ENCODE measurements at regions not wholly inside any gene's neighbourhood (a gene's known extent, or its start where the extent isn't known, plus 50 kb on each side); places are given as distances from the start of the nearest gene placed in this dataset.

DNA sequence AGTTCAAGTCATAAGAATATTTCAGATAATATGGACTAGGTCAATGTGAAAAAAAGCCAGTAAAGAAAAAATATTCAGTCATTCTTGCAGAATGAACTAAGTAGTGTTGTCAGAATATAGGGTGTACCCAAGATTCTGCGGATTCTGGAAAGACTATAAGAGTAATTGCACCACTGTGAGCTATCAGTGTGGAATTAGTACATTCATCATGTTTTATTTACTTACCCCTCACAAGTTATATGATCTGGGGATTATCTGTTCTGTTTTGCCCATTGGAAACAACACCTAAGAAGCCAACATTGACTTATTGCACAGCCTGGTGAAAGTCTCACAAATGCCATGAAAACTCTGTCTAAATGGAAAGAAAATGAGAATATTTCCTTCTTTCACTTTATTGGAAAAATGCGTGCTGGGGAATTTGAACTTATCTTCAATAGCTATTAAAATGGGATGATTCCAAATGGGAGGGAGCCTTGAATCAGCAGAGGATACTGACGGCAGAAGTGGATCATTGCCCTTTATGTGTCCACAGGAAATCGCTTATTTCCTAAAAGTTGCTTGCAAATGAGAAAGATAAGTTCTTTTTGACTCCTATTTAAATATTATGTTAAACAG lies 563.3 kb upstream of the POM121L12 start:
- WGBS, 3 donors = 60 to 68% (median 68%) methylated on average over 4 of the region's 4 CpGs
- DNase-seq = no peak
- intact Hi-C loops (cut with DNase I) = no loop called here
- Histone ChIP-seq H3K27me3 (no peaks in the 10 kb centered on the region), H3K27ac (no peak overlapping the region), H3K36me3 (no peaks in the 10 kb centered on the region), H3K4me3 (no peak overlapping the region), H3K4me1 (ENCODE audit: insufficient read depth) (no peaks in the 10 kb centered on the region), H3K9me3 (no peaks in the 10 kb centered on the region)
- TF ChIP-seq, protein P1, sequence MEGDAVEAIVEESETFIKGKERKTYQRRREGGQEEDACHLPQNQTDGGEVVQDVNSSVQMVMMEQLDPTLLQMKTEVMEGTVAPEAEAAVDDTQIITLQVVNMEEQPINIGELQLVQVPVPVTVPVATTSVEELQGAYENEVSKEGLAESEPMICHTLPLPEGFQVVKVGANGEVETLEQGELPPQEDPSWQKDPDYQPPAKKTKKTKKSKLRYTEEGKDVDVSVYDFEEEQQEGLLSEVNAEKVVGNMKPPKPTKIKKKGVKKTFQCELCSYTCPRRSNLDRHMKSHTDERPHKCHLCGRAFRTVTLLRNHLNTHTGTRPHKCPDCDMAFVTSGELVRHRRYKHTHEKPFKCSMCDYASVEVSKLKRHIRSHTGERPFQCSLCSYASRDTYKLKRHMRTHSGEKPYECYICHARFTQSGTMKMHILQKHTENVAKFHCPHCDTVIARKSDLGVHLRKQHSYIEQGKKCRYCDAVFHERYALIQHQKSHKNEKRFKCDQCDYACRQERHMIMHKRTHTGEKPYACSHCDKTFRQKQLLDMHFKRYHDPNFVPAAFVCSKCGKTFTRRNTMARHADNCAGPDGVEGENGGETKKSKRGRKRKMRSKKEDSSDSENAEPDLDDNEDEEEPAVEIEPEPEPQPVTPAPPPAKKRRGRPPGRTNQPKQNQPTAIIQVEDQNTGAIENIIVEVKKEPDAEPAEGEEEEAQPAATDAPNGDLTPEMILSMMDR (IDR thresholded peaks at IDR 0.05) = no peak
- TF ChIP-seq POLR2A (IDR thresholded peaks at IDR 0.05) (no peak), EP300 (IDR thresholded peaks at IDR 0.05) (no peak)

DNA sequence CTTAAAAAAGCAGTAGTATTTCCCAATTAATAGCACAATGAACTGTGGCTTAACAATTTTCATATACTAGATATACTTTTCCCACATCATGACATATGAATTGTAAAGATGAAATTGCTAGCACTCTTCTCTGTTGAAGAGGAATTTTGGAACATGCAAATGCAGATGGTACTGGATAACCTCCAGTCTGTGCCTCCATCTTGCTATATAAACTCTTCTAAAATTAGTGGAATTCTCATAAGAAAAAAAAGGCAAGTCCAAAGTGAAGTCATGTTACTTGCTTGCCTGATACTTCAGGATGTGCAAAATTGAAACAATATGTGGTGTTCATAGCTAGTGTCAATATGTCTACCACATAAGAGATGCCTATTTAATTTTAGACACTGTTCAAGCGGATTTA lies 570.2 kb upstream of the POM121L12 start:
- intact Hi-C loops (cut with DNase I) = no loop called here
- Histone ChIP-seq H3K27me3 (no peaks in the 10 kb centered on the region), H3K27ac (no peak overlapping the region), H3K9me3 (no peaks in the 10 kb centered on the region), H3K36me3 (no peaks in the 10 kb centered on the region), H3K4me3 (no peak overlapping the region), H3K4me1 (ENCODE audit: insufficient read depth) (no peaks in the 10 kb centered on the region)
- no peak for DNase-seq
- no peak for TF ChIP-seq EP300 (IDR thresholded peaks at IDR 0.05)
- TF ChIP-seq, protein P1 (IDR thresholded peaks at IDR 0.05) = no peak
- TF ChIP-seq POLR2A (IDR thresholded peaks at IDR 0.05) = no peak
- 79 to 94% (median 88%) methylated on average over 1 of the region's 1 CpG for WGBS, 3 donors

DNA sequence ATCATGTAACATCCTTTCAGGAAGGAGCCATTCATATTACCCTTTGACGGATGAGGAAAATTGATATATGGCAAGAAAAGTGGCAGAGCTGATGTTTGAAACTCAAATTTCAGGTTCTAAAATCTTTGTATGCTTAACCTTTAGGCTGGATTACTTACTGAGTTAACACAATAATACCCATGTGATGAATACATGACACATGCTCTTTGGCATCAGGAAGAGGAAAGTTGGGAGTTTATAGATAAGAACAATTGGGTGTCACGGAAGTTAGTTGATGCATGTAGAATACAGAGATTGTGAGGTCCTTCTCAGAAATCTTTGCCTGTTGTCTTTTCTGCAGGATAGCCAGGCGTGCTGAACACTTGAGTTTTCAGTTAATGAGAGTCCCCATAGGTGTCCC lies 572.1 kb upstream of the POM121L12 start:
- Histone ChIP-seq H3K27me3 (no peaks in the 10 kb centered on the region), H3K4me1 (ENCODE audit: insufficient read depth) (no peaks in the 10 kb centered on the region), H3K36me3 (no peaks in the 10 kb centered on the region), H3K9me3 (no peaks in the 10 kb centered on the region), H3K4me3 (no peak overlapping the region), H3K27ac (no peak overlapping the region)
- DNase-seq = no peak
- intact Hi-C loops (cut with DNase I) = no loop called here
- no peak for TF ChIP-seq EP300 (IDR thresholded peaks at IDR 0.05)
- TF ChIP-seq POLR2A (IDR thresholded peaks at IDR 0.05) = no peak
- TF ChIP-seq, protein P1 (IDR thresholded peaks at IDR 0.05) = no peak
- 78 to 87% (median 79%) methylated on average over 3 of the region's 3 CpGs for WGBS, 3 donors

- intact Hi-C loops (cut with DNase I) = no loop called here
- Histone ChIP-seq H3K9me3 (no peaks in the 10 kb centered on the region), H3K4me1 (ENCODE audit: insufficient read depth) (no peaks in the 10 kb centered on the region), H3K36me3 (no peaks in the 10 kb centered on the region), H3K27ac (no peak overlapping the region), H3K27me3 (no peaks in the 10 kb centered on the region), H3K4me3 (no peak overlapping the region)
- 84 to 93% (median 91%) methylated on average over 3 of the region's 3 CpGs for WGBS, 3 donors
- no peak for TF ChIP-seq EP300 (IDR thresholded peaks at IDR 0.05)
- TF ChIP-seq, protein P1 (IDR thresholded peaks at IDR 0.05) = no peak
- no peak for TF ChIP-seq POLR2A (IDR thresholded peaks at IDR 0.05)
- no peak for DNase-seq
Observed at GRCh38 chr7:52462474-52462873, 573.0 kb upstream of the POM121L12 start.
